Activated CD4-positive, alpha-beta T cell treated with anti-CD3 and anti-CD28 coated beads, Interleukin-2, amount 10 ng/mL, durations not matched to agents 24 days and 14 days (primary cell): ENCODE measurements at regions not wholly inside any gene's neighbourhood (a gene's known extent, or its start where the extent isn't known, plus 50 kb on each side); places are given as distances from the start of the nearest gene placed in this dataset.
"Not testable (repeated sequence)": the region's sequence is repeated elsewhere in the genome, so short reads cannot be mapped to it uniquely, and the experiment has no call there.

ENCODE experiments used
- DNase-seq: peaks from one replicate; pipeline ENCODE4 v3.0.0; 2022
- H3K27ac Mint-ChIP-seq: one replicate; pipeline ENCODE4 v1.8.0; 2022; ENCODE audit warnings: mild to moderate bottlenecking, mixed read lengths
- H3K27me3 Mint-ChIP-seq: one replicate; pipeline ENCODE4 v1.8.0; 2022; ENCODE audit warnings: mixed read lengths
- H3K36me3 Mint-ChIP-seq: one replicate; pipeline ENCODE4 v1.8.0; 2022; ENCODE audit warnings: low read depth, mild to moderate bottlenecking, mixed read lengths
- H3K4me1 Mint-ChIP-seq: one replicate; pipeline ENCODE4 v1.8.0; 2021; ENCODE audit warnings: mixed read lengths
- H3K4me3 Mint-ChIP-seq: one replicate; pipeline ENCODE4 v1.8.0; 2022; ENCODE audit warnings: mild to moderate bottlenecking, moderate library complexity, mixed read lengths
- H3K9me3 Mint-ChIP-seq: one replicate; pipeline ENCODE4 v1.8.0; 2021; ENCODE audit warnings: mixed read lengths
- intact Hi-C: fragments of 100-400 bp; cut with micrococcal nuclease; formaldehyde crosslinking; loops from one replicate; pipeline ENCODE4 v1.15.1; 2023

DNA sequence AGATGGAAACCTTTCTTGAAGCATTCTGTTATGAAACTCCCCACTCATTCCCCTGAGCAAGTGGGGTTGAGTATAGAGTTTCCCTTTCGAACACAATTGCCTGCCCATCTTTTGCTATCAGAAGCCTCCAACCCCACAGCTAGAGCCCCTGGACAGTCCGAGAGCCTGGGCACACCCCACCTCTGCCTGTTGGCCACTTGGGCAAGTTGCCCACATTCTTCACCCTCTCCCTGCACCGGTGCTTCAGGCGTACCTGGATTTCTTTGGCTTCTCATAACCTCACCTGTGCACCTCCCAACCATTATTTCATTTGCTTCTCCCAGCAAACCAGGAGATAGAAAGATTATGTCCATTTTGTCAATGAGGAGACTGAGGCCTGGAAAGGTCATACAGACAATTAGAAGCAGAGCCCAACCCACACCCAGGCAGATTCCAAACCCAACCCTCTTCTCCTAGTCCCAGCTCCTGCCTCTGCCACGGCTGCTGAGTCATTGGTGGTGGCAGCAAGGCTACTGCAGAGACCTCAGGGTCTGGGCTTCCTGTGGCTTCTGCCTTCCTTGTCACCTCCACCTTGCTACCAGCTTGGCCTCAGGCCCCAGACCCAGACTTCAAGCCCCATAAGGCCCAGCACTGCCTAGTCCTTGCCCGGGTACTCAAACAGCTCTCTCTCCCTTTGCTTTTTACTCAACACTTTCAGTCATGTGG lies 118.7 kb upstream of the ZBTB40 start:
- Mint-ChIP-seq H3K4me1 (no peaks in the 10 kb centered on the region), H3K4me3 (no peak overlapping the region), H3K27ac (no peak overlapping the region), H3K36me3 (no peaks in the 10 kb centered on the region), H3K9me3 (peaks cover 4% of the 10 kb centered on the region), H3K27me3 (peaks cover 2% of the 10 kb centered on the region)
- intact Hi-C loops, result no loop called here
- no peak for DNase-seq

- H3K9me3 Mint-ChIP-seq, result peaks cover 4% of the 10 kb centered on the region
- H3K27me3 Mint-ChIP-seq, result peaks cover 2% of the 10 kb centered on the region
- intact Hi-C loops, result no loop called here
- H3K4me1 Mint-ChIP-seq, result no peaks in the 10 kb centered on the region
- DNase-seq, result no peak
- no peak overlapping the region for H3K4me3 Mint-ChIP-seq
- H3K36me3 Mint-ChIP-seq, result no peaks in the 10 kb centered on the region
- no peak overlapping the region for H3K27ac Mint-ChIP-seq
Observed at GRCh38 chr1:22333516-22334121, 118.0 kb upstream of the ZBTB40 start.

DNA sequence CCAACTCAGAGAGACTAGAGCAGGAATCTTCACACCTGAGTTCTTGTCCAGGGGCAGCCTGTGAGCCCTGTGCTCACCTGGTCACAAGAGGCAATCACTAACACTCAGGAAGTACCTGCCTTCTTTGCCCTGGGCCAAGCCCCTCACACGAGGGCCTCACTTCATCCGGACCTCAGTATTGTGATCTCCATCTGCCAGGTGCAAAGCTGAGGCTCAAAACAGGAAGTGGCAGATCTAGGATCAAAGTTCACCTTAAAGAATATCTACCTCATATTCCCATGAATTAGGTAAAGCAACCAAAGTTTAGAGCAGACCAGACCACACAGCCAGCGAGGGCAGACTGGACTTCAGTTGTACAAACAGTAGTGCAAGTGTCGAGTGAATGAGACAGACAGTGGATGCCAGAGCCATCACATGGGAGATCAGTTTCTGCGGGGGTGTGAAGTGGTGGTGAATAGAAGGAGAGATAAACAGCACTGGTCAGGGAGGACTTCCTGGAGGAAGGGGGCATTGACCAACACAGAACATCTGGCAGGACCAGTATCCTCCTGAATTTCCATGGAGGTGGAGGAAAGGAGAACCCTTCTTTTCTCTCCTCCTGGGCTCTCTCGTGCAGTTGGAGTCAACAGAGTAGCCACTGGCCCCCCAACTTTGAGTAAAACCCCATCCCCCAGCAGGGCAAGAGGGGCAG lies 116.6 kb upstream of the ZBTB40 start:
- no peak overlapping the region for H3K4me3 Mint-ChIP-seq
- intact Hi-C loops, result no loop called here
- H3K36me3 Mint-ChIP-seq, result no peaks in the 10 kb centered on the region
- H3K27me3 Mint-ChIP-seq, result peaks cover 2% of the 10 kb centered on the region
- no peaks in the 10 kb centered on the region for H3K4me1 Mint-ChIP-seq
- no peak overlapping the region for H3K27ac Mint-ChIP-seq
- peaks cover 4% of the 10 kb centered on the region for H3K9me3 Mint-ChIP-seq
- DNase-seq, result no peak

DNA sequence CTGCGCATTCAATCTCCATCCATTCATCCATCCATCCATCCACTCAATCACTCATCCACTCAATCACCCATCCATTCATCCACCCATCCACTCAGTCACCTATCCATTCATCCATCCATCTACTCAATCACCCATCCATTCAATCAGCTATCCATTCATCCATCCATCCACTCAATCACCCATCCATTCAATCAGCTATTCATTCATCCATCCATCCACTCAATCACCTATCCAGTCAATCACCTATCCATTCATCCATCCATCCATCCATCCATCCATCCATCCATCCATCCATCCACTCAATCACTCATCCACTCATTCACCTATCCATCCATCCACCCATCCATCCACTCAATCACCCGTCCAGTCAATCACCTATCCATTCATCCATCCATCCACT lies 115.4 kb upstream of the ZBTB40 start:
- H3K9me3 Mint-ChIP-seq, intact Hi-C loops, H3K4me3 Mint-ChIP-seq, H3K27ac Mint-ChIP-seq, H3K4me1 Mint-ChIP-seq, H3K36me3 Mint-ChIP-seq, H3K27me3 Mint-ChIP-seq, DNase-seq: not testable (repeated sequence)

GRCh38 chr1:22336696-22337545 lies 114.7 kb upstream of the ZBTB40 start:
- intact Hi-C loops, H3K9me3 Mint-ChIP-seq, H3K27ac Mint-ChIP-seq, H3K27me3 Mint-ChIP-seq, H3K4me1 Mint-ChIP-seq, H3K36me3 Mint-ChIP-seq, DNase-seq, H3K4me3 Mint-ChIP-seq: not testable (repeated sequence)

DNA sequence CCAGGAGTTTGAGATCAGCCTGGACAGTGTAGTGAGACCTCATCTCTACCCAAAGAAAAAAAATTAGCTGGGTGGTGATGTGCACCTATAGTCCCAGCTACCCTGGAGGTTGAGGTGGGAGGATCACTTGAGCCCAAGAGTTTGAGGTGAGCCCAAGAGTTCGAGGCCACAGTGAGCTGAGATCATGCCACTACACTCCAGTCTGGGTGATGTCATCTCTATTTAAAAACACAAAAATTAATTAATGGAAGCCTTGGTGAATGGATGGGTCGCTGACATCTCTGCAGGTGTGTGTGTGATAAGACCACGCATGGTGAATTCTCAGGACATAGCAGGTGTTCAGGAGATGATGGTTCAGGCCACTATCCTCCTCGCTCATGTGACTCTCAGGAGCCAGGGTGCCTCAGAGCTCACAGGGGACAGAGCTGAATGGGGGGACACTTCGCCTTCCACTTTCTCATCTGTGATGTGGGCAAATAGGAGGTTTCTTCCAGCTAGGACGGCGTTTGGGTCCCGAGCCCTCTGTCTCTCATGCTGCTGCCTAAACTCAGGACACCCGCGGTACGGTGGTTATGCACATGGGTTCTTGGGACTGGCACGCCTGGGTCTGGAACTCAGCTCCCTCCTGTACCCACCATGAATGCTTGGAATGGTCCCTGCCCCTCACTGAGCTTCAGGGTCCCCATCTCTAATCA lies 113.4 kb upstream of the ZBTB40 start:
- no peak for DNase-seq
- no peak overlapping the region for H3K27ac Mint-ChIP-seq
- H3K4me3 Mint-ChIP-seq, result no peak overlapping the region
- no peaks in the 10 kb centered on the region for H3K36me3 Mint-ChIP-seq
- peaks cover 4% of the 10 kb centered on the region for H3K9me3 Mint-ChIP-seq
- intact Hi-C loops, result no loop called here
- no peaks in the 10 kb centered on the region for H3K4me1 Mint-ChIP-seq
- peaks cover 9% of the 10 kb centered on the region for H3K27me3 Mint-ChIP-seq

GRCh38 chr1:22339237-22339636 lies 112.4 kb upstream of the ZBTB40 start:
- Mint-ChIP-seq H3K36me3 (no peaks in the 10 kb centered on the region), H3K4me1 (no peaks in the 10 kb centered on the region), H3K9me3 (no peaks in the 10 kb centered on the region), H3K4me3 (no peak overlapping the region), H3K27me3 (peaks cover 9% of the 10 kb centered on the region), H3K27ac (no peak overlapping the region)
- no peak for DNase-seq
- intact Hi-C loops, result no loop called here

DNA sequence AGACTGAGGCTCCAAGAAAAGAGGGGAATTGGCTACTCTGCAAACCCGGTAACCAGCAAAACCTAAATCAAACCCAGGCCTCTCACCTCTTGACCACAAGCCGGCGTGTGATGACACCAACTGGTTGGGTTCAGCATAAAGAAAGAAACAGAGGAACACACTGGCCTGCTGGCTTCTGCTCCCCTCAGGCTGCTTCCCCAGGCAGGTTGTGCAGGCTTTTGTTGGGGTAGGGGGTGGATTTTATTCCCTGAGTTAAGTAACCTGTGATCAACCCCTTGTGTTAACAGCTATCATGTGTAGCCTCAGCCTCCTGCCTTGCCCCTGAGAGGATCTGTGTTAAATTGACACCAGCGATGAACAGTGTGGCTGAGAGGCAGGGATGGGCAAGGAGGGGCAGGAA lies 111.6 kb upstream of the ZBTB40 start:
- Mint-ChIP-seq H3K36me3 (no peaks in the 10 kb centered on the region), H3K27me3 (peaks cover 11% of the 10 kb centered on the region), H3K27ac (no peak overlapping the region), H3K4me1 (no peaks in the 10 kb centered on the region), H3K4me3 (no peak overlapping the region), H3K9me3 (no peaks in the 10 kb centered on the region)
- intact Hi-C loops, result no loop called here
- DNase-seq, result no peak

DNA sequence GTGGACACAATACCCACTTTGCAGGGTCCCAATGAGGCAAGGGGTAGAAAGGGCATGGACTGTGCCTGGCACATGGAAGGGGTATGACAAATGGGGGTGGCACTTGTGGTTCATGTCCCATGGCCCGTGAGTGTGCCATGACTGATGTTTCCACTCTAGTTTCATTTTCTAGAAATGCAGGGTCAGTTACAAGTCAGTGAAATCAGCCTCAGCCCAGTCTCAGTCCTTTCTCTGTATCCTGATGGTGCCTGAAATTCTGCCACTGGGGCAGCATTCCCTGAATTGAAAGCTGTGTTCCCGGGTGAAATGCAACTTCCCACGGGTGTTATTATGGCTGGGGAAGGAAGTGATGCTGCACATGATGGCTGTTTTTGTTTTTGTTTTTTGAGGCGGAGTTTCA lies 110.8 kb upstream of the ZBTB40 start:
- DNase-seq, result no peak
- H3K36me3 Mint-ChIP-seq, result no peaks in the 10 kb centered on the region
- H3K4me1 Mint-ChIP-seq, result no peaks in the 10 kb centered on the region
- peaks cover 13% of the 10 kb centered on the region for H3K27me3 Mint-ChIP-seq
- intact Hi-C loops, result no loop called here
- no peaks in the 10 kb centered on the region for H3K9me3 Mint-ChIP-seq
- H3K27ac Mint-ChIP-seq, result no peak overlapping the region
- no peak overlapping the region for H3K4me3 Mint-ChIP-seq

- Mint-ChIP-seq H3K4me1 (no peaks in the 10 kb centered on the region), H3K27me3 (peaks cover 14% of the 10 kb centered on the region), H3K36me3 (no peaks in the 10 kb centered on the region), H3K4me3 (no peak overlapping the region), H3K27ac (no peak overlapping the region), H3K9me3 (no peaks in the 10 kb centered on the region)
- intact Hi-C loops, result no loop called here
- no peak for DNase-seq
Observed at GRCh38 chr1:22341791-22342605, 109.7 kb upstream of the ZBTB40 start.

GRCh38 chr1:22342734-22343191 lies 108.9 kb upstream of the ZBTB40 start:
- no peaks in the 10 kb centered on the region for H3K36me3 Mint-ChIP-seq
- no peak overlapping the region for H3K27ac Mint-ChIP-seq
- no peaks in the 10 kb centered on the region for H3K4me1 Mint-ChIP-seq
- H3K27me3 Mint-ChIP-seq, result peaks cover 17% of the 10 kb centered on the region
- DNase-seq, result no peak
- H3K9me3 Mint-ChIP-seq, result no peaks in the 10 kb centered on the region
- no peak overlapping the region for H3K4me3 Mint-ChIP-seq
- intact Hi-C loops, result no loop called here

DNA sequence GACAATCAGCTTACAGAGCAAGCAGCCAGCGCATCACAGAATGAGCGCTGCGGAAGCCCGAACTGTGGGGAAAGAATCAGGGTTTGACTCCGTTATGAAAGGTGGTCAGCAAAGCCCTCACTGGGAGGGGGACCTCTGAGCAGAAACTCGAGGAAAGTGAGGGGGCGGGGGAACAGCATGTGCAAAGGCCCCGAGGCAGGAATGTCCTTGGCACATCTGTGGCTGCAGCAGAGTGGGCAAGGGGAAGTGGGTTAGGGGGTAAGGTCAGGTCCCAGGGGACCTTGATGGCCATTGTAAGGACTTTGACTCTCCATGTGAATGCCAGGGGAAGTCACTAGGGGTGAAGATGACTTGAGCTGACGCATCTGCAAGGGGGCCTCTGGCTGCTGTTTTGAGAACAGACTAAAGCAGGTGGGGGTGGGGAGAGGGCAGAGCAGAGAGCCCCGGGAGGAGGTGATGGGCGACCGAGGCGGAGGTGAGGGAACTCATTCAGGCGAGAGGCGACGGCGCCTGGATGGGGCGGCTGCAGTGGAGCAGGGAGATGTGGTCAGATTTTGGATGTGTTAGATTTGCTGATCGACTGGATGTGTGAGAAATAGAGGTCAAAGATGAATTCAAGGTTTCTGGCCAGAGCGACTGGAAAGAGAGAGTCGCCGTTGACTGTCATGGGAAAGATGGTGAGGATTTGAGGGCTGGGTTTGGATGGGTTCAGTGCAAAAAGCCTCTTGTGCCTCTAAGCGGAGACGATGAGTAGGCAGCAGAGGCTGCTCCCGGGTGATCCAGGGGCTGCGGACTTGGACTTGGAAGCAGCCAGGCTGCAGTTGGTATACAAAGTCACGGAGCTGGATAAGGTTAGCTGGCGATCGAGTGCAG lies 108.0 kb upstream of the ZBTB40 start:
- no peak overlapping the region for H3K4me3 Mint-ChIP-seq
- no peak for DNase-seq
- H3K36me3 Mint-ChIP-seq, result no peaks in the 10 kb centered on the region
- H3K27me3 Mint-ChIP-seq, result peaks cover 24% of the 10 kb centered on the region
- no peaks in the 10 kb centered on the region for H3K9me3 Mint-ChIP-seq
- intact Hi-C loops, result no loop called here
- H3K27ac Mint-ChIP-seq, result no peak overlapping the region
- no peaks in the 10 kb centered on the region for H3K4me1 Mint-ChIP-seq
